ENCODE measurements at regions not wholly inside any gene's neighbourhood (a gene's known extent, or its start where the extent isn't known, plus 50 kb on each side); places are given as distances from the start of the nearest gene placed in this dataset.

DNA sequence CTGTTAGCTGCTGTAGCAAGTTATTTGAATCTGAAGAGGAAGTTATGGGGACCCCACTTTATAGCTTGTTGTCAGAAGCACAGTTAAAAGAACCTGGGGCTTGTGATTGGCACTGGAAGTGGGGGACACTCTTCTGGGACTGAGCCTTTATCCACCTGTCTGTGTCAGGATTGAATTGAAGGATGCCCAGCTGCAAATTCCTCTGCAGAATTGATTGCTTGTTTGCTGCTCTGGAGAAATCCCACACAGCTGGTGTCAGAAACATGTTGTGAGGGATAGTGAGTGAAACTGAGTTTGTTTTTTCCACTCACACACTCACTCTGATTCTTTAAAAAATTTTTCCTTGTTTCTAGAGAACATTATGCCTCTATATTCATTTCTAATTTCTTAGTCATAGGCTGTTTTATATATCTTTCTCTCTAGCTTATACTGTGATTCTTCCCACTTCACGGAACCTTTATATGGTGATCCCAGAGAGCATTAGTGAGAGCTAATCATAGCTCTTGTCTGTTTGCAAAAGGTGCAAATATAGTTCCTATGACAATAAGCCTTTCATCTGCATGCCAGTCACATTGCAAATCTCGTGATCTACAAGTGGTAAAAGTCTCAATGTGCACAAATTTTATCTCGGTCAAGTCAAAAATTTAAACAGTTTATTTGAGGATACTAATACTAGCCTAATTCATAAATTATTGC lies 188.5 kb upstream of the EDIL3 start (continued):
- no peak for TF ChIP-seq EHMT2 (IDR thresholded peaks at IDR 0.05; ENCODE audit: borderline replicate concordance, low read depth, low read length)
- TF ChIP-seq, protein P1, sequence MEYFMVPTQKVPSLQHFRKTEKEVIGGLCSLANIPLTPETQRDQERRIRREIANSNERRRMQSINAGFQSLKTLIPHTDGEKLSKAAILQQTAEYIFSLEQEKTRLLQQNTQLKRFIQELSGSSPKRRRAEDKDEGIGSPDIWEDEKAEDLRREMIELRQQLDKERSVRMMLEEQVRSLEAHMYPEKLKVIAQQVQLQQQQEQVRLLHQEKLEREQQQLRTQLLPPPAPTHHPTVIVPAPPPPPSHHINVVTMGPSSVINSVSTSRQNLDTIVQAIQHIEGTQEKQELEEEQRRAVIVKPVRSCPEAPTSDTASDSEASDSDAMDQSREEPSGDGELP (IDR thresholded peaks at IDR 0.05; ENCODE audit: borderline replicate concordance, low read depth): no peak
- TF ChIP-seq KAT8 (CRISPR knock-in tag; IDR thresholded peaks at IDR 0.05): no peak
- TF ChIP-seq KAT7 (CRISPR knock-in tag; IDR thresholded peaks at IDR 0.05; ENCODE audit: borderline replicate concordance): no peak
- TF ChIP-seq ZKSCAN1 (IDR thresholded peaks at IDR 0.05; ENCODE audit: low read length): no peak

DNA sequence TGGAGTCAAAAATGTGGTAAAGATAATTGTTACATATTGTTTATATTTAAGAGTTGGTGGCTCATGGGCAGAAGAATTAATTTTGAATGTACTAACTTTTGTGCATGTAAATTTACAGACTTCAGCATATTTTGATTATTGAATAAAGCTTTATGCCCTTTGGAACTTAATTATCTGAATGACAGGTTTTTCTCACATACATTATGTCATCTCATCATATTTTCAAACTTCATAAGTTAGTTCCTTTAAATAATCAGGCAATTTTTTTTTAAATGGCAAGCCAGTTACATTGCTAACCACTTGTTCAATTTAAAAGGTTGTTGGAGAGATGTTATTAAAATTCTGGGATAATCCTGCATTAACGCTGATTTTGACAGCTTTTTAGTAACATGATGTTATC lies 184.6 kb upstream of the EDIL3 start:
- ATAC-seq (no peak), FAIRE-seq (no peak), DNase-seq (ENCODE audit: low spot score) (no peak)
- Histone ChIP-seq H3K4me2 (ENCODE audit: low read depth, low read length) (no peak overlapping the region), H3K9ac (ENCODE audit: insufficient read depth, low read depth, low read length) (no peak overlapping the region), H3K79me2 (ENCODE audit: insufficient read depth, low read length) (no peaks in the 10 kb centered on the region), H3K27ac (ENCODE audit: extremely low read length, insufficient read depth, low read length) (no peak overlapping the region), H4K20me1 (ENCODE audit: insufficient read depth, low read length) (no peaks in the 10 kb centered on the region), H3K36me3 (replicated peaks in 1 of 2; ENCODE audit: control insufficient read depth in 1 of 2, insufficient read depth in 2 of 2, low read length in 2 of 2) (no peaks in the 10 kb centered on the region), H3K4me3 (replicated peaks in 1 of 3; ENCODE audit: insufficient read depth in 1 of 3, low read depth in 2 of 3, low read length in 3 of 3) (no peak overlapping the region), H3K9me3 (ENCODE audit: low read length) (no peaks in the 10 kb centered on the region), H2AFZ (ENCODE audit: low read length) (no peak overlapping the region), H3K4me1 (ENCODE audit: insufficient read depth, low read length) (no peaks in the 10 kb centered on the region), H3K27me3 (ENCODE audit: control insufficient read depth in 1 of 2, insufficient read depth in 2 of 2, low read length in 2 of 2) (no peaks in the 10 kb centered on the region)
- ChIA-PET CTCF (ENCODE audit: low intra/inter-chr PET ratio, low total read pairs) (no interaction called here), POLR2A (no interaction called here)
- TF ChIP-seq MAFK (conservative IDR thresholded peaks at IDR 0.05 in 1 of 2, IDR thresholded peaks at IDR 0.05 in 1 of 2; ENCODE audit: low read length in 2 of 2) (peak; percentile 44 to 58; a peak in 3 of 4 replicates), MAFF (IDR thresholded peaks at IDR 0.05; ENCODE audit: low read depth, low read length) (peak; percentile 58; the same call in 1 of the 2 replicates), ZNF766 (CRISPR knock-in tag; IDR thresholded peaks at IDR 0.05; ENCODE audit: borderline replicate concordance) (no peak)
- TF ChIP-seq, protein P2, sequence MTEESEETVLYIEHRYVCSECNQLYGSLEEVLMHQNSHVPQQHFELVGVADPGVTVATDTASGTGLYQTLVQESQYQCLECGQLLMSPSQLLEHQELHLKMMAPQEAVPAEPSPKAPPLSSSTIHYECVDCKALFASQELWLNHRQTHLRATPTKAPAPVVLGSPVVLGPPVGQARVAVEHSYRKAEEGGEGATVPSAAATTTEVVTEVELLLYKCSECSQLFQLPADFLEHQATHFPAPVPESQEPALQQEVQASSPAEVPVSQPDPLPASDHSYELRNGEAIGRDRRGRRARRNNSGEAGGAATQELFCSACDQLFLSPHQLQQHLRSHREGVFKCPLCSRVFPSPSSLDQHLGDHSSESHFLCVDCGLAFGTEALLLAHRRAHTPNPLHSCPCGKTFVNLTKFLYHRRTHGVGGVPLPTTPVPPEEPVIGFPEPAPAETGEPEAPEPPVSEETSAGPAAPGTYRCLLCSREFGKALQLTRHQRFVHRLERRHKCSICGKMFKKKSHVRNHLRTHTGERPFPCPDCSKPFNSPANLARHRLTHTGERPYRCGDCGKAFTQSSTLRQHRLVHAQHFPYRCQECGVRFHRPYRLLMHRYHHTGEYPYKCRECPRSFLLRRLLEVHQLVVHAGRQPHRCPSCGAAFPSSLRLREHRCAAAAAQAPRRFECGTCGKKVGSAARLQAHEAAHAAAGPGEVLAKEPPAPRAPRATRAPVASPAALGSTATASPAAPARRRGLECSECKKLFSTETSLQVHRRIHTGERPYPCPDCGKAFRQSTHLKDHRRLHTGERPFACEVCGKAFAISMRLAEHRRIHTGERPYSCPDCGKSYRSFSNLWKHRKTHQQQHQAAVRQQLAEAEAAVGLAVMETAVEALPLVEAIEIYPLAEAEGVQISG (CRISPR knock-in tag; IDR thresholded peaks at IDR 0.05): no peak
- 0% methylated on average over 1 of the region's 1 CpG for WGBS (ENCODE audit: low lambda C conversion rate)
- in situ Hi-C loops (cut with HindIII; ENCODE audit: extremely low pct_ligation_motif_present, low pct_unique_long_range_greater_than_20kb): no loop called here
- intact Hi-C loops (cut with micrococcal nuclease; ENCODE audit: unreplicated experiment): no loop called here
- BruUV-seq (replicated peaks): no TSS peak

Measured in HepG2 (cell line).